RWPE2 (cell line): ENCODE measurements at regions not wholly inside any gene's neighbourhood (a gene's known extent, or its start where the extent isn't known, plus 50 kb on each side); places are given as distances from the start of the nearest gene placed in this dataset.

Experiments used
- ATAC-seq: fragments of 200-7000 bp; cut with Tn5 transposase; 3 replicates; pipeline ENCODE4 v1.9.1; 2021; ENCODE audit warnings: low read depth
- DNase-seq: peaks from one replicate; pipeline ENCODE4 v3.0.0-alpha.2; 2020; ENCODE audit warnings: low spot score
- H3K27ac ChIP-seq: fragments of 450-650 bp; 2 replicates; pipeline ENCODE4 v1.5.1; 2017; ENCODE audit warnings: mild to moderate bottlenecking; ENCODE audit not compliant: poor library complexity, severe bottlenecking
- H3K27me3 ChIP-seq: fragments of 250-450 bp; sonication (Bioruptor Pico); 2 replicates; pipeline ENCODE4 v1.5.1; 2021; ENCODE audit warnings: mild to moderate bottlenecking, moderate library complexity; ENCODE audit not compliant: insufficient read depth, poor library complexity, severe bottlenecking
- H3K36me3 ChIP-seq: fragments of 250-450 bp; sonication (Bioruptor Pico); 2 replicates; pipeline ENCODE4 v1.5.1; 2020; ENCODE audit warnings: low read depth, mild to moderate bottlenecking, moderate library complexity
- H3K4me1 ChIP-seq: fragments of 250-450 bp; sonication (Bioruptor Pico); 2 replicates; pipeline ENCODE4 v1.5.1; 2021; ENCODE audit warnings: mild to moderate bottlenecking, moderate library complexity; ENCODE audit not compliant: insufficient read depth, poor library complexity, severe bottlenecking
- H3K4me3 ChIP-seq: fragments of 250-450 bp; sonication (Bioruptor Pico); 2 replicates; pipeline ENCODE4 v1.5.1; 2021; ENCODE audit warnings: mild to moderate bottlenecking, moderate library complexity; ENCODE audit not compliant: severe bottlenecking
- H3K9me3 ChIP-seq: fragments of 250-450 bp; sonication (Bioruptor Pico); 2 replicates; pipeline ENCODE4 v1.5.1; 2021; ENCODE audit warnings: mild to moderate bottlenecking, moderate library complexity; ENCODE audit not compliant: severe bottlenecking
- CTCF ChIP-seq: fragments of 450-650 bp; IDR thresholded peaks from one replicate; pipeline ENCODE4 v1.5.1; 2017; ENCODE audit warnings: mild to moderate bottlenecking, moderate library complexity; ENCODE audit not compliant: poor library complexity, severe bottlenecking

GRCh38 chr12:76678992-76679391 lies 84.9 kb upstream of the ZDHHC17 start:
- Histone ChIP-seq H3K27ac (no peak overlapping the region), H3K4me3 (no peak overlapping the region), H3K4me1 (no peaks in the 10 kb centered on the region), H3K36me3 (no peaks in the 10 kb centered on the region), H3K9me3 (no peaks in the 10 kb centered on the region), H3K27me3 (no peaks in the 10 kb centered on the region)
- ATAC-seq (no peak), DNase-seq (no peak)
- no peak for TF ChIP-seq CTCF

- Histone ChIP-seq H3K27ac (no peak overlapping the region), H3K36me3 (no peaks in the 10 kb centered on the region), H3K4me3 (no peak overlapping the region), H3K4me1 (no peaks in the 10 kb centered on the region), H3K27me3 (no peaks in the 10 kb centered on the region), H3K9me3 (no peaks in the 10 kb centered on the region)
- no peak for DNase-seq
- no peak for TF ChIP-seq CTCF
- no peak for ATAC-seq
Observed at GRCh38 chr12:76679778-76680177, 84.1 kb upstream of the ZDHHC17 start.

GRCh38 chr12:76680940-76681339 lies 83.0 kb upstream of the ZDHHC17 start:
- Histone ChIP-seq H3K27me3 (no peaks in the 10 kb centered on the region), H3K4me1 (no peaks in the 10 kb centered on the region), H3K36me3 (no peaks in the 10 kb centered on the region), H3K9me3 (no peaks in the 10 kb centered on the region), H3K27ac (no peak overlapping the region), H3K4me3 (no peak overlapping the region)
- TF ChIP-seq CTCF = no peak
- DNase-seq (no peak), ATAC-seq (no peak)

- Histone ChIP-seq H3K4me3 (no peak overlapping the region), H3K27me3 (no peaks in the 10 kb centered on the region), H3K27ac (no peak overlapping the region), H3K9me3 (no peaks in the 10 kb centered on the region), H3K36me3 (no peaks in the 10 kb centered on the region), H3K4me1 (peaks cover 3% of the 10 kb centered on the region)
- ATAC-seq (peak; percentile 45; the same call in 2 of the 3 replicates), DNase-seq (no peak)
- TF ChIP-seq CTCF = no peak
Observed at GRCh38 chr12:76685246-76685678, 78.7 kb upstream of the ZDHHC17 start.

- peaks cover 3% of the 10 kb centered on the region for H3K4me1 ChIP-seq
- H3K4me3 ChIP-seq = no peak overlapping the region
- no peaks in the 10 kb centered on the region for H3K36me3 ChIP-seq
- no peak for TF ChIP-seq CTCF
- H3K27ac ChIP-seq = no peak overlapping the region
- DNase-seq (no peak), ATAC-seq (no peak)
- no peaks in the 10 kb centered on the region for H3K9me3 ChIP-seq
- no peaks in the 10 kb centered on the region for H3K27me3 ChIP-seq
Observed at GRCh38 chr12:76687981-76688380, 75.9 kb upstream of the ZDHHC17 start.
